Astrocyte of the cerebellum (primary cell): ENCODE measurements at regions not wholly inside any gene's neighbourhood (a gene's known extent, or its start where the extent isn't known, plus 50 kb on each side); places are given as distances from the start of the nearest gene placed in this dataset.

ENCODE experiments used
- DNase-seq: peaks from one replicate; pipeline ENCODE4 v3.0.0-alpha.2; 2011; ENCODE audit warnings: low read depth
- H3K4me3 ChIP-seq: 2 replicates; pipeline ENCODE4 v1.5.1; 2011; ENCODE audit warnings: mild to moderate bottlenecking, low read depth, low read length, moderate library complexity
- in situ Hi-C: cut with HindIII; loops from 2 replicates; pipeline ENCODE4 v1.10.0; 2017; ENCODE audit warnings: low sequenced_read_pairs
- TF ChIP-seq, protein P1 (sequence below): IDR thresholded peaks from 2 replicates; pipeline ENCODE4 v1.5.1; 2012; ENCODE audit warnings: low read length, low read depth, moderate library complexity, mild to moderate bottlenecking; ENCODE audit errors: missing control alignments

DNA sequence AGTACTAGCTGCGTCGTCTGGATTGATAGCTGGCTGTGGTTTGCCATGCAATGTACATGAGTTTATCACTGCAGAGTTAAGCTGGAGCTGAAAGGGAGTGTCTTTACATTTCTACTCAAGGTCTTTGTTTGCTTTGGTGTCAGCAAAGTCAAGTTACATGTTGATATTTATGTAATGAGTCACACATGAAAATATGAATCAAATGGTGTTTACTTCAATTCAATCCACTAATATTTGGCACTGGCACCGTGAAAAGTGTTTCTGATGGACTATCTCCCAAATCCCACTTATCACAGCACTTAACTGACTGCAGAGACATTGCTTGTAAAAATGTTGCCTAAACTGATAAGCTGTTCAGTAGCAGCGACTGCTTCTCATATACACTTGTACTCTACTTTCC is 395.9 kb downstream of the TFEC start:
- TF ChIP-seq, protein P1, sequence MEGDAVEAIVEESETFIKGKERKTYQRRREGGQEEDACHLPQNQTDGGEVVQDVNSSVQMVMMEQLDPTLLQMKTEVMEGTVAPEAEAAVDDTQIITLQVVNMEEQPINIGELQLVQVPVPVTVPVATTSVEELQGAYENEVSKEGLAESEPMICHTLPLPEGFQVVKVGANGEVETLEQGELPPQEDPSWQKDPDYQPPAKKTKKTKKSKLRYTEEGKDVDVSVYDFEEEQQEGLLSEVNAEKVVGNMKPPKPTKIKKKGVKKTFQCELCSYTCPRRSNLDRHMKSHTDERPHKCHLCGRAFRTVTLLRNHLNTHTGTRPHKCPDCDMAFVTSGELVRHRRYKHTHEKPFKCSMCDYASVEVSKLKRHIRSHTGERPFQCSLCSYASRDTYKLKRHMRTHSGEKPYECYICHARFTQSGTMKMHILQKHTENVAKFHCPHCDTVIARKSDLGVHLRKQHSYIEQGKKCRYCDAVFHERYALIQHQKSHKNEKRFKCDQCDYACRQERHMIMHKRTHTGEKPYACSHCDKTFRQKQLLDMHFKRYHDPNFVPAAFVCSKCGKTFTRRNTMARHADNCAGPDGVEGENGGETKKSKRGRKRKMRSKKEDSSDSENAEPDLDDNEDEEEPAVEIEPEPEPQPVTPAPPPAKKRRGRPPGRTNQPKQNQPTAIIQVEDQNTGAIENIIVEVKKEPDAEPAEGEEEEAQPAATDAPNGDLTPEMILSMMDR: no peak
- in situ Hi-C loops: no loop called here
- no peak overlapping the region for H3K4me3 ChIP-seq
- no peak for DNase-seq

DNA sequence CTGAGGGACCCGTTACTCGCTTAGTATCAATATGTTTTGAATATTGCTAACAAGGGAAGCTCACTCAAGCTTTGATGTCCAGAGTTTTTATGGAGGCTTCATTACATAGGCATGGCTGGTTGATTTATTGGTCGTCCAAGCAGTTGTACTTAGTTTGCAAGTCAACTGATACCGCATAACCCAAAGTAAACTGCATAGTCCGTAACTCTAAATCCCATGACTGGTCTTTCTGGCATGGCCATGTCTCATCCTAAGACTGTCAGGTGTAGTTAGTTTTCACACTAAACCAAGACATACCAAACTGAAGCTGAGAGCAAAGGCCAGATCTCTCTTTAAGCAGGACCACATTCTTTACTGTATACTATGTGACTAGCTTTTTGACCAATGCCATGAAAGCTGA is 397.9 kb downstream of the TFEC start:
- no peak overlapping the region for H3K4me3 ChIP-seq
- TF ChIP-seq, protein P1: no peak
- in situ Hi-C loops: no loop called here
- no peak for DNase-seq

DNA sequence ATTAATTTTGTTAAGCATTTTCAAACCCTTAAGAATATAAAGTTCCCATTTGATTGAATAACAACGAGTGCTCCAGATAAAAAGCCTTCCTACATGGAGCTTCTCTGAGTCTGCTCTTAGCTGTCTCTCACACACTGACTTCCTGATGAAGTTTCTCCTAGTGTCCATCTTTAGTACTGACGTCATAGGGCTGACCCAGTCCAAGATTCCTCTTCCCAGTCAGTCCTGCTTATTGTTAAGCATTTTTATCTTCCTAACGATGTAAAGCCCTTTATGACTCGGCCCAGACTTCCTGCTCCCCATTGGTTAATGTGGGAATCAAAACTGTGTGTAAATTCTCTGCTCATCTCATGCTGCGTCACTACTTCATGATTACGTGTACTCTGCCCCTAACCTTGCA is 398.8 kb downstream of the TFEC start:
- DNase-seq: no peak
- TF ChIP-seq, protein P1: no peak
- H3K4me3 ChIP-seq: no peak overlapping the region
- in situ Hi-C loops: no loop called here

DNA sequence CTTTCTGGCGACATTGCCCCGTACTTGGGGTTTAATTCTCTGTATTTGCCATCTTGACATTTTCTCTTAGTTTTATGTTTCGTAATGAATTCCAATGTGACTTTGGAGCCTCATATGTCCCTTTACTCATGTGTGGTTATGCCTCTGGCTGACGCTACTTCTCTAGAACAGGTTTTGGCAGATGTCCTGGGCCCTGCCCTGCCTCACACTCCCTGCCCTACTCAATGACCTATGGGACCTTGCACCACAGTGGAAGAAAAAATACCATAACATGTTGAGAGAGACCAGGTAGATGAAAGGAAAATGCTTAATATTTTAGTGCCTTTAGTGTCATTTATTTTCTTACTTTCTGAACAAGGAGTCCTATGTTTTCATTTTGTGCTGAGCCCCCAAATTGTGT is 400.5 kb downstream of the TFEC start:
- in situ Hi-C loops: no loop called here
- no peak overlapping the region for H3K4me3 ChIP-seq
- no peak for DNase-seq
- TF ChIP-seq, protein P1: no peak

DNA sequence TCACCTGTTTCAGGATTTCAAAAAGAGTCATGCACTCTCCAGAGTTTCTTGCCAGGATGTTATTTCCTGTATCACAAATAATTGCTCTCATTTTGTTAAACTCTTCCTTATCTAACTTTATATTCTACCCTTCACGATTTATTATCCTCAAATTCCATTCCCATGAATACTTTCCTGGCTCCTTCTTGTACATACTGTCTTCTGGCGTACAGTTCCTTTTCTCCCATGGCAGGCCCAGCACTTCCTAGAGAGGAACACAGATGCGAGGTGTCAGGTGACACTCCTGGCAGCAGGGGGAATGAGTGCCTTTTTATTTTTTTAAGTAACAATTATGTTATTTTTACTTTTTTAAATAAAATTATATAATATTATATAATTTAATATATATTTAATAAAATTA is 411.9 kb downstream of the TFEC start:
- no peak overlapping the region for H3K4me3 ChIP-seq
- peak; percentile 54 for DNase-seq
- in situ Hi-C loops: no loop called here
- TF ChIP-seq, protein P1: no peak

DNA sequence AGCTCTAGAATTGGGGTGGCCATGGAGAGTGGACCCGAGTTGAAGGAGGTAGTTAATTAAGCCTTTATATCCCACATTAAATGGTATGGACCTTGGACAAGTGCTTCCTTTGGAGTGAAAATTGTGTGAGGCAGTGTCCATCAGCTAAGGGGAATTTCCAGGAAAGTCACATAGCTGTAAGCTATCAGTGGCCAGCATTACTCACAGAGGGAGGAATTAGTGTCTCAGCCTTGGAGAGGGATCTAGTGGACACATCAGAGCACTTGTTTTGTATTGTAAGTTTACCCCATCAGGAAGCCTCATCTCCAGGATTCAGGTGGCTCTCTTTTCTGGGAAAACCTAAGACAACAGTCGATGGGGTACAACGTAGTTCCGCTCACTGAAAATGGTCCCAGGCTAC is 416.7 kb downstream of the TFEC start:
- in situ Hi-C loops: no loop called here
- H3K4me3 ChIP-seq: no peak overlapping the region
- no peak for DNase-seq
- TF ChIP-seq, protein P1: no peak

DNA sequence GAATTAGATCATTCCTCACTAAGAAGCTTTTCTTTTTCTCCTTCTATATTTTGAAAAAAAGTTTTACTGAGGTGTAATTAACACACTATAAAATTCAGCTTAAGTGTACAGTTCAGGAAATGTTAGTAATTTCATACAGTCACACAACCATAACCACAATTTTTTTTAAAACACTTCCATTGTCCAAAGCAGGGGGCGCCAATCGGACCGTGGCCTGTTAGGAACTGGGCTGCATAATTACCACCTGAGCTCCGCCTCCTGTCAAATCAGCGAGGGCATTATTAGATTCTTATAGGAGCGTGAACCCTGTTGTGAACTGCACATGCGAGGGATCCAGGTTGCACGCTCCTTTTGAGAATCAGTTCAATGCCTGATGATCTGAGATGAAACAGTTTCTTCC is 427.1 kb downstream of the TFEC start:
- no peak overlapping the region for H3K4me3 ChIP-seq
- in situ Hi-C loops: no loop called here
- DNase-seq: no peak
- TF ChIP-seq, protein P1: no peak
